Esophagus squamous epithelium (tissue), 5 donors: ENCODE measurements at regions not wholly inside any gene's neighbourhood (a gene's known extent, or its start where the extent isn't known, plus 50 kb on each side); places are given as distances from the start of the nearest gene placed in this dataset.
"Not testable (repeated sequence)": the region's sequence is repeated elsewhere in the genome, so short reads cannot be mapped to it uniquely, and the experiment has no call there.

ENCODE experiments used
- DNase-seq: peaks from one replicate; lab custom pipeline; 2025; lab: John Stamatoyannopoulos, UW
- H3K27ac ChIP-seq, 4 donors: fragments of 200-600 bp; sonication (generic); one replicate each; pipeline ENCODE4 v1.5.1; 2016 to 2019; ENCODE audit warnings: mild to moderate bottlenecking in 1 of 4
- H3K27me3 ChIP-seq, 4 donors: fragments of 200-600 bp; sonication (generic); 1 replicate in 3 of 4; 2 replicates in 1 of 4; pipeline versions ENCODE4 v1.5.1 to v1.6.0; 2017 to 2021; ENCODE audit warnings: antibody characterized with exemption in 1 of 4
- H3K36me3 ChIP-seq, 3 donors: fragments of 200-600 bp; sonication (generic); one replicate each; pipeline ENCODE4 v1.5.1; 2016 to 2019
- H3K4me1 ChIP-seq, 3 donors: fragments of 200-600 bp; sonication (generic); one replicate each; pipeline ENCODE4 v1.5.1; 2017 to 2019
- H3K4me3 ChIP-seq, 4 donors: fragments of 200-600 bp; sonication (generic); 1 replicate in 3 of 4; 2 replicates in 1 of 4; pipeline ENCODE4 v1.5.1; 2016 to 2019; ENCODE audit warnings: mild to moderate bottlenecking in 2 of 4, moderate library complexity in 1 of 4
- H3K9me3 ChIP-seq, 3 donors: fragments of 200-600 bp; sonication (generic); one replicate each; pipeline ENCODE4 v1.5.1; 2016 to 2019
- CTCF ChIP-seq, 6 experiments: fragments of 450-650 bp in 4 of 6; fragments of 200-600 bp in 2 of 6; sonication (generic) in 2 of 6; IDR thresholded peaks; one replicate each; pipeline ENCODE4 v1.5.1; 2016 to 2019; ENCODE audit warnings: antibody characterized with exemption in 6 of 6, mild to moderate bottlenecking in 4 of 6, moderate library complexity in 4 of 6
- POLR2A ChIP-seq, 4 donors: fragments of 450-650 bp; IDR thresholded peaks; one replicate each; pipeline ENCODE4 v1.6.1; 2017; ENCODE audit warnings: antibody characterized with exemption in 4 of 4, mild to moderate bottlenecking in 4 of 4, moderate library complexity in 3 of 4
- WGBS, 2 donors: methylation state at CpG; one replicate each; pipeline ENCODE4 v1.1.5; 2018; 5-methylcytosine and 5-hydroxymethylcytosine counted together
- intact Hi-C: fragments of 100-400 bp; cut with DNase I; formaldehyde crosslinking; loops from one replicate; pipeline ENCODE4 v1.15.0; 2022
- donor health status: DM: yes; HTN: yes; CAD: no.

- TF ChIP-seq POLR2A (IDR thresholded peaks at IDR 0.05) (no peak), CTCF (IDR thresholded peaks at IDR 0.05) (no peak)
- H3K9me3 ChIP-seq, result no peaks in the 10 kb centered on the region
- no peak overlapping the region for H3K27ac ChIP-seq
- no peak overlapping the region for H3K4me3 ChIP-seq
- intact Hi-C loops, result no loop called here
- H3K4me1 ChIP-seq, result no peaks in the 10 kb centered on the region
- H3K27me3 ChIP-seq, result peaks cover 0 to 87% (median 0%) of the 10 kb centered on the region in 4 donors
- 24 to 29% methylated on average over 11 to 15 of the region's 17 CpGs for WGBS, 2 donors
- H3K36me3 ChIP-seq, result no peaks in the 10 kb centered on the region
- DNase-seq, result no peak
Observed at GRCh38 chr15:59904450-59905135, 99.5 kb upstream of the FOXB1 start.

GRCh38 chr15:59896663-59897074 lies 107.4 kb upstream of the FOXB1 start:
- intact Hi-C loops, result no loop called here
- peaks cover 0 to 35% (median 0%) of the 10 kb centered on the region in 4 donors for H3K27me3 ChIP-seq
- no peaks in the 10 kb centered on the region for H3K4me1 ChIP-seq
- H3K27ac ChIP-seq, result no peak overlapping the region
- 53 to 62% methylated on average over 5 of the region's 5 CpGs for WGBS, 2 donors
- TF ChIP-seq POLR2A (IDR thresholded peaks at IDR 0.05) (no peak), CTCF (IDR thresholded peaks at IDR 0.05) (no peak)
- DNase-seq, result no peak
- H3K9me3 ChIP-seq, result no peaks in the 10 kb centered on the region
- H3K36me3 ChIP-seq, result no peaks in the 10 kb centered on the region
- no peak overlapping the region for H3K4me3 ChIP-seq

GRCh38 chr15:59894835-59895234 lies 109.3 kb upstream of the FOXB1 start:
- no peaks in the 10 kb centered on the region for H3K36me3 ChIP-seq
- no peaks in the 10 kb centered on the region for H3K4me1 ChIP-seq
- H3K27me3 ChIP-seq, result peaks cover 0 to 33% (median 0%) of the 10 kb centered on the region in 4 donors
- H3K4me3 ChIP-seq, result no peak overlapping the region
- DNase-seq, result no peak
- no peak for TF ChIP-seq POLR2A (IDR thresholded peaks at IDR 0.05)
- no peak for TF ChIP-seq CTCF (IDR thresholded peaks at IDR 0.05)
- no peaks in the 10 kb centered on the region for H3K9me3 ChIP-seq
- H3K27ac ChIP-seq, result no peak overlapping the region
- 41 to 61% methylated on average over 1 of the region's 1 CpG for WGBS, 2 donors
- intact Hi-C loops, result no loop called here

GRCh38 chr15:59892985-59893384 lies 111.1 kb upstream of the FOXB1 start:
- intact Hi-C loops, result no loop called here
- TF ChIP-seq CTCF (IDR thresholded peaks at IDR 0.05) (no peak), POLR2A (IDR thresholded peaks at IDR 0.05) (no peak)
- Histone ChIP-seq H3K4me1 (no peaks in the 10 kb centered on the region), H3K27me3 (peaks cover 0 to 40% (median 0%) of the 10 kb centered on the region in 4 donors), H3K9me3 (no peaks in the 10 kb centered on the region), H3K36me3 (no peaks in the 10 kb centered on the region), H3K4me3 (no peak overlapping the region), H3K27ac (no peak overlapping the region)
- no peak for DNase-seq
- 43 to 50% methylated on average over 1 of the region's 1 CpG for WGBS, 2 donors

- H3K4me1 ChIP-seq, result peaks cover 0 to 15% (median 6%) of the 10 kb centered on the region in 3 donors
- H3K36me3 ChIP-seq, H3K4me3 ChIP-seq, H3K27ac ChIP-seq, intact Hi-C loops, DNase-seq, H3K9me3 ChIP-seq: not testable (repeated sequence)
- 60 to 70% methylated on average over 1 of the region's 1 CpG for WGBS, 2 donors
- H3K27me3 ChIP-seq, result peaks cover 0 to 33% (median 0%) of the 10 kb centered on the region in 4 donors
Observed at GRCh38 chr15:59887870-59888269, 116.2 kb upstream of the FOXB1 start.
